Left lung (tissue), 4 donors: ENCODE measurements at regions not wholly inside any gene's neighbourhood (a gene's known extent, or its start where the extent isn't known, plus 50 kb on each side); places are given as distances from the start of the nearest gene placed in this dataset.
"Not testable (repeated sequence)": the region's sequence is repeated elsewhere in the genome, so short reads cannot be mapped to it uniquely, and the experiment has no call there.

ENCODE experiments used
- ATAC-seq: fragments of 200-7000 bp; cut with Tn5 transposase; one replicate; pipeline ENCODE4 v1.9.1; 2020; ENCODE audit warnings: moderate library complexity
- DNase-seq, 4 donors: peaks; one replicate each; pipeline ENCODE4 v3.0.0-alpha.2; 2013 to 2020
- H3K27ac ChIP-seq, 2 donors: fragments of 200-600 bp; sonication (generic) in 1 of 2; one replicate each; pipeline versions ENCODE4 v1.5.0 to v1.8.0; 2020 to 2021
- H3K27me3 ChIP-seq, 2 donors: fragments of 200-600 bp; sonication (generic) in 1 of 2; one replicate each; pipeline versions ENCODE4 v1.5.0 to v1.8.0; 2020 to 2021
- H3K36me3 ChIP-seq, 2 donors: fragments of 200-600 bp; sonication (generic) in 1 of 2; one replicate each; pipeline versions ENCODE4 v1.5.0 to v1.8.0; 2020 to 2021
- H3K4me1 ChIP-seq, 2 donors: fragments of 200-600 bp; one replicate each; pipeline ENCODE4 v1.8.0; 2021
- H3K4me3 ChIP-seq, 2 donors: fragments of 200-600 bp; sonication (generic) in 1 of 2; one replicate each; pipeline versions ENCODE4 v1.5.0 to v1.8.0; 2020 to 2021; ENCODE audit warnings: mild to moderate bottlenecking in 1 of 2
- H3K9me3 ChIP-seq, 2 donors: fragments of 200-600 bp; sonication (generic) in 1 of 2; one replicate each; pipeline versions ENCODE4 v1.5.0 to v1.8.0; 2020 to 2021
- CTCF ChIP-seq, 2 donors: fragments of 200-600 bp; sonication (generic) in 1 of 2; IDR thresholded peaks; one replicate each; pipeline versions ENCODE4 v1.5.0 to v1.8.0; 2021; ENCODE audit warnings: antibody characterized with exemption in 2 of 2
- intact Hi-C, 2 donors: fragments of 100-400 bp; cut with DNase I; formaldehyde crosslinking; loops; one replicate each; pipeline versions ENCODE4 v1.11.2 to v1.14.2; 2022
- donor health status: DM: no; HTN: yes; CAD: no.
- donor health status: DM: no; HTN: no; CAD: no.

GRCh38 chrX:3509934-3510333, 163.5 kb upstream of the MXRA5 start:
- Histone ChIP-seq H3K4me1 (no peaks in the 10 kb centered on the region), H3K36me3 (no peaks in the 10 kb centered on the region), H3K4me3 (no peak overlapping the region), H3K27me3 (no peaks in the 10 kb centered on the region), H3K9me3 (no peaks in the 10 kb centered on the region), H3K27ac (no peak overlapping the region)
- no peak for DNase-seq
- no peak for ATAC-seq
- TF ChIP-seq CTCF (IDR thresholded peaks at IDR 0.05) = no peak
- intact Hi-C loops = no loop called here

GRCh38 chrX:3504916-3505315, 158.5 kb upstream of the MXRA5 start:
- no peaks in the 10 kb centered on the region for H3K9me3 ChIP-seq
- no peak for ATAC-seq

DNA sequence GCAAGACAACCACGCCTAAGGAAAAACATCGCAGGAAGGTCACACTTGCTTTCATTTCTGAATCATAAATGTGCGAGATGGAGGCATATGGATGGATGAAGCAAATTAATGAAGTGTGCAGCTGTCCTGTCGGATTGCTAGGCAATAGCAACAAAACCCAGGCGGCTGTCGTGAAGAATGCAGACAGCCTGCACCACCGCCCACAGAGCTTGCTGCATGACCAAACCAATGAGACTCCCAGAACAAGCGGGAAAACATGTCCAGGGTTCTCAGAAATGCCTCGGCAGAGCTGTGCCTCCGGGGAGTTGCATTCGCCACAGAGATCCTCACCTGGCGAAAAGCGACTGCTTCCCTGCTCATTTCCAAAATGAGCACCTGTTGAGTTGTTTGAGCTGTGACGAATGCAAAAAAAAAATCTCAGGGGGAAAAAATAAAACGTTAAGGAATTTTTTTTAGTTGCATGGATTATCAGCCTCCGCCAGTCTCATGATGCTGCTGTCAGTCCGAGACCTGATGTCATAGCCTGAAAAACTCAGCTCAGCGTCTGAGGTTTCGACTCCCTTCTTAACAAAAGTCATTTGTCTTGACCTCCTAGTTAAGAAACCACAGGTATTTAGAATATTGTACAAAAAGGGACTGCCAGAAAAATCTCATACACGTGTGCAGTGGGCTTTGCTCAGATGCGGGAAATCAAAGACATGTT, 155.5 kb upstream of the MXRA5 start:
- DNase-seq = no peak
- H3K27me3 ChIP-seq = no peaks in the 10 kb centered on the region

More at GRCh38 chrX:3504916-3505315, 158.5 kb upstream of the MXRA5 start:
- intact Hi-C loops = no loop called here
- no peak overlapping the region for H3K4me3 ChIP-seq
- DNase-seq = no peak
- no peak overlapping the region for H3K27ac ChIP-seq
- H3K27me3 ChIP-seq = no peaks in the 10 kb centered on the region
- no peak for TF ChIP-seq CTCF (IDR thresholded peaks at IDR 0.05)
- H3K36me3 ChIP-seq = no peaks in the 10 kb centered on the region
- no peaks in the 10 kb centered on the region for H3K4me1 ChIP-seq

GRCh38 chrX:3495836-3496769, 149.7 kb upstream of the MXRA5 start:
- H3K36me3 ChIP-seq, H3K27me3 ChIP-seq, intact Hi-C loops, ATAC-seq, H3K4me1 ChIP-seq, H3K27ac ChIP-seq, H3K9me3 ChIP-seq, DNase-seq, H3K4me3 ChIP-seq: not testable (repeated sequence)

More for the DNA sequence above, 155.5 kb upstream of the MXRA5 start:
- no peak for ATAC-seq
- H3K4me3 ChIP-seq = no peak overlapping the region
- no peak overlapping the region for H3K27ac ChIP-seq
- H3K9me3 ChIP-seq = no peaks in the 10 kb centered on the region
- intact Hi-C loops = no loop called here
- no peaks in the 10 kb centered on the region for H3K36me3 ChIP-seq
- TF ChIP-seq CTCF (IDR thresholded peaks at IDR 0.05) = no peak
- no peaks in the 10 kb centered on the region for H3K4me1 ChIP-seq

DNA sequence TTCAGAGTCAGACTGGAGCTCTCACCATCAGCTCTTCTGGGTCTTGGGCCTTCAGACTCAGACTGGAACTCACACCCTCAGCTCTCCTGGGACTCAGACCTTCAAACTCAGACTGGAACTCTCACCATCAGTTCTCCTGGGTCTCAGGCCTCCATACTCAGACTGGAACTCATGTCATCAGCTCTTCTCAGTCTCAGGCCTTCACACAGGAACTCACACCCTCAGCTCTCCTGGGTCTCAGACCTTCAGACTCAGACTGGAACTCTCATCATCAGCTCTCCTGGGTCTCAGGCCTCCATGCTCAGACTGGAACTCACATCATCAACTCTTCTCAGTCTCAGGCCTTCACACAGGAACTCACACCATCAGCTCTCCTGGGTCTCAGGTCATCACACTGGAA, 147.2 kb upstream of the MXRA5 start:
- Histone ChIP-seq H3K4me1 (no peaks in the 10 kb centered on the region), H3K4me3 (no peak overlapping the region), H3K27me3 (no peaks in the 10 kb centered on the region), H3K36me3 (no peaks in the 10 kb centered on the region), H3K27ac (no peak overlapping the region), H3K9me3 (no peaks in the 10 kb centered on the region)
- no peak for DNase-seq
- no peak for ATAC-seq
- intact Hi-C loops = no loop called here
- TF ChIP-seq CTCF (IDR thresholded peaks at IDR 0.05) = no peak
